ENCODE measurements at regions not wholly inside any gene's neighbourhood (a gene's known extent, or its start where the extent isn't known, plus 50 kb on each side); places are given as distances from the start of the nearest gene placed in this dataset.

GRCh38 chr3:31179768-31180167 is 285.3 kb upstream of the GADL1 start:
- Histone ChIP-seq H3K79me2 (ENCODE audit: low read depth) (no peaks in the 10 kb centered on the region), H3K27me3 (ENCODE audit: insufficient read depth, low read depth) (no peaks in the 10 kb centered on the region), H3K9me2 (ENCODE audit: insufficient read depth) (no peaks in the 10 kb centered on the region), H3K4me1 (replicated peaks; ENCODE audit: insufficient read depth) (no peaks in the 10 kb centered on the region), H3K4me3 (no peak overlapping the region), H3K36me3 (ENCODE audit: low read depth) (no peaks in the 10 kb centered on the region), H4K20me1 (ENCODE audit: insufficient read depth) (no peaks in the 10 kb centered on the region), H3K4me2 (no peak overlapping the region), H3K27ac (no peak overlapping the region), H3F3A (ENCODE audit: insufficient read depth, low read depth) (no peaks in the 10 kb centered on the region; the same call in 1 of the 2 replicates), H3K9me3 (ENCODE audit: insufficient read depth, low read depth) (no peaks in the 10 kb centered on the region), H2AFZ (no peak overlapping the region)
- BruUV-seq (replicated peaks), result no TSS peak
- CTCF ChIA-PET, result no interaction called here
- intact Hi-C loops (cut with micrococcal nuclease; ENCODE audit: unreplicated experiment), result no loop called here
- POLR2A ChIA-PET (ENCODE audit: unreplicated experiment), result no interaction called here
- TF ChIP-seq EZH2 (IDR thresholded peaks at IDR 0.05; ENCODE audit: low read depth) (no peak), CTCF (conservative IDR thresholded peaks at IDR 0.05) (no peak)
- no peak for DNase-seq

GRCh38 chr3:31180274-31180673 is 285.8 kb upstream of the GADL1 start:
- Histone ChIP-seq H3K36me3 (ENCODE audit: low read depth) (no peaks in the 10 kb centered on the region), H3K4me1 (replicated peaks; ENCODE audit: insufficient read depth) (no peaks in the 10 kb centered on the region), H3K9me3 (ENCODE audit: insufficient read depth, low read depth) (no peaks in the 10 kb centered on the region), H3F3A (ENCODE audit: insufficient read depth, low read depth) (no peaks in the 10 kb centered on the region; the same call in 1 of the 2 replicates), H3K27ac (no peak overlapping the region), H3K4me2 (no peak overlapping the region), H3K79me2 (ENCODE audit: low read depth) (no peaks in the 10 kb centered on the region), H2AFZ (no peak overlapping the region), H3K27me3 (ENCODE audit: insufficient read depth, low read depth) (no peaks in the 10 kb centered on the region), H4K20me1 (ENCODE audit: insufficient read depth) (no peaks in the 10 kb centered on the region), H3K4me3 (no peak overlapping the region), H3K9me2 (ENCODE audit: insufficient read depth) (no peaks in the 10 kb centered on the region)
- intact Hi-C loops (cut with micrococcal nuclease; ENCODE audit: unreplicated experiment), result no loop called here
- no peak for TF ChIP-seq CTCF (conservative IDR thresholded peaks at IDR 0.05)
- TF ChIP-seq EZH2 (IDR thresholded peaks at IDR 0.05; ENCODE audit: low read depth), result no peak
- DNase-seq, result no peak
- CTCF ChIA-PET, result no interaction called here
- POLR2A ChIA-PET (ENCODE audit: unreplicated experiment), result no interaction called here
- BruUV-seq (replicated peaks), result no TSS peak

GRCh38 chr3:31181661-31182060 is 287.2 kb upstream of the GADL1 start:
- Histone ChIP-seq H4K20me1 (ENCODE audit: insufficient read depth) (no peaks in the 10 kb centered on the region), H3K79me2 (ENCODE audit: low read depth) (no peaks in the 10 kb centered on the region), H3K27me3 (ENCODE audit: insufficient read depth, low read depth) (no peaks in the 10 kb centered on the region), H3K4me3 (no peak overlapping the region), H3K36me3 (ENCODE audit: low read depth) (no peaks in the 10 kb centered on the region), H3K9me3 (ENCODE audit: insufficient read depth, low read depth) (no peaks in the 10 kb centered on the region), H3F3A (ENCODE audit: insufficient read depth, low read depth) (no peaks in the 10 kb centered on the region; the same call in 1 of the 2 replicates), H3K4me2 (no peak overlapping the region), H3K4me1 (replicated peaks; ENCODE audit: insufficient read depth) (no peaks in the 10 kb centered on the region), H2AFZ (no peak overlapping the region), H3K9me2 (ENCODE audit: insufficient read depth) (no peaks in the 10 kb centered on the region), H3K27ac (no peak overlapping the region)
- intact Hi-C loops (cut with micrococcal nuclease; ENCODE audit: unreplicated experiment), result no loop called here
- no peak for DNase-seq
- BruUV-seq (replicated peaks), result no TSS peak
- POLR2A ChIA-PET (ENCODE audit: unreplicated experiment), result no interaction called here
- CTCF ChIA-PET, result no interaction called here
- TF ChIP-seq EZH2 (IDR thresholded peaks at IDR 0.05; ENCODE audit: low read depth), result no peak
- no peak for TF ChIP-seq CTCF (conservative IDR thresholded peaks at IDR 0.05)
